OCI-LY3 (cell line): ENCODE measurements at regions not wholly inside any gene's neighbourhood (a gene's known extent, or its start where the extent isn't known, plus 50 kb on each side); places are given as distances from the start of the nearest gene placed in this dataset.

Experiments used
- CTCF ChIP-seq: fragments of 200-600, 300-600 bp; sonication (generic); IDR thresholded peaks from 2 replicates; pipeline ENCODE4 v1.5.1; 2014; ENCODE audit warnings: antibody characterized with exemption, low read length, low read depth
- EZH2phosphoT487 ChIP-seq: fragments of 200-600 bp; shearing (Covaris generic); IDR thresholded peaks from 2 replicates; pipeline ENCODE4 v1.6.1; 2018; ENCODE audit warnings: antibody characterized with exemption, mixed run types, low read depth

GRCh38 chr10:44780426-44780825, 130.7 kb upstream of the TMEM72 start:
- TF ChIP-seq CTCF, result no peak
- no peak for TF ChIP-seq EZH2phosphoT487
